H1 (cell line): ENCODE measurements at regions not wholly inside any gene's neighbourhood (a gene's known extent, or its start where the extent isn't known, plus 50 kb on each side); places are given as distances from the start of the nearest gene placed in this dataset.

ENCODE experiments used
- CTCF ChIA-PET: fragments of 300-600 bp; sonication (Branson Sonifier 250); formaldehyde crosslinking; loops from one replicate; lab custom pipeline; 2021; ENCODE audit not compliant: partially characterized antibody; lab: Charles Lee
- POLR2A ChIA-PET: fragments of 300-600 bp; sonication (Branson Sonifier 250); formaldehyde crosslinking; loops from one replicate; lab custom pipeline; 2021; ENCODE audit warnings: inconsistent platforms; ENCODE audit not compliant: partially characterized antibody; lab: Charles Lee
- DNase-seq, 2 experiments: peaks; one replicate each; pipeline versions ENCODE4 v3.0.0 to v3.0.0-alpha.2; 2010 to 2022; ENCODE audit warnings: low spot score in 2 of 2, low read depth in 1 of 2, mixed read lengths in 1 of 2
- FAIRE-seq: peaks from 2 replicates; lab custom pipeline; 2011; peaks lifted over from hg19 to GRCh38; lab: Jason Lieb, UNC
- H2AFZ ChIP-seq: 2 replicates; pipeline ENCODE4 v1.8.1; 2012; ENCODE audit warnings: low read length, inconsistent platforms
- H2AK5ac ChIP-seq: 2 replicates; pipeline ENCODE4 v1.6.1; 2013; ENCODE audit warnings: low read depth, low read length
- H2BK120ac ChIP-seq: replicated peaks from 2 replicates; pipeline ENCODE3; 2013; ENCODE audit warnings: low read depth, low read length, inconsistent platforms
- H2BK12ac ChIP-seq: 2 replicates; pipeline ENCODE4 v1.6.1; 2013; ENCODE audit warnings: low read depth, low read length
- H2BK15ac ChIP-seq: 2 replicates; pipeline ENCODE4 v1.6.1; 2013; ENCODE audit warnings: low read length
- H2BK20ac ChIP-seq: 2 replicates; pipeline ENCODE4 v1.6.1; 2013; ENCODE audit warnings: low read length
- H2BK5ac ChIP-seq: 2 replicates; pipeline ENCODE4 v1.6.1; 2013; ENCODE audit warnings: low read depth, low read length
- H3K14ac ChIP-seq: 2 replicates; pipeline ENCODE4 v1.6.1; 2013; ENCODE audit warnings: inconsistent platforms; ENCODE audit not compliant: insufficient read length
- H3K18ac ChIP-seq: 2 replicates; pipeline ENCODE4 v1.6.1; 2013; ENCODE audit warnings: low read length; ENCODE audit errors: extremely low read depth
- H3K23ac ChIP-seq: 2 replicates; pipeline ENCODE4 v1.6.1; 2013; ENCODE audit warnings: inconsistent platforms; ENCODE audit not compliant: insufficient read length
- H3K23me2 ChIP-seq: 2 replicates; pipeline ENCODE4 v1.6.1; 2013; ENCODE audit warnings: low read depth, low read length
- H3K27ac ChIP-seq: 2 replicates; pipeline ENCODE4 v1.6.1; 2011; ENCODE audit warnings: low read depth, low read length, inconsistent platforms
- H3K27me3 ChIP-seq, 4 experiments: replicated peaks in 1 of 4; 1 replicate in 1 of 4; 2 replicates in 3 of 4; pipeline versions ENCODE4 v1.6.1 to v1.8.1; 2011 to 2013; ENCODE audit warnings: low read length in 3 of 4, mild to moderate bottlenecking in 3 of 4, inconsistent platforms in 2 of 4, mixed read lengths in 2 of 4, moderate library complexity in 1 of 4; ENCODE audit not compliant: control insufficient read depth in 3 of 4, insufficient read depth in 3 of 4; ENCODE audit errors: extremely low read depth in 1 of 4
- H3K36me3 ChIP-seq, 4 experiments: 2 replicates each; pipeline versions ENCODE4 v1.6.1 to v1.8.1; 2011 to 2013; ENCODE audit warnings: mild to moderate bottlenecking in 4 of 4, low read length in 3 of 4, moderate library complexity in 2 of 4, control low read depth in 1 of 4, inconsistent platforms in 1 of 4; ENCODE audit not compliant: insufficient read depth in 4 of 4, control insufficient read depth in 2 of 4
- H3K4ac ChIP-seq: replicated peaks from 2 replicates; pipeline ENCODE3; 2013; ENCODE audit warnings: low read length, low read depth, mixed read lengths, inconsistent platforms; ENCODE audit not compliant: insufficient read length
- H3K4me1 ChIP-seq, 4 experiments: replicated peaks in 1 of 4; 1 replicate in 1 of 4; 2 replicates in 3 of 4; pipeline versions ENCODE4 v1.6.1 to v1.8.1; 2011 to 2013; ENCODE audit warnings: low read length in 3 of 4, inconsistent platforms in 2 of 4, mixed read lengths in 1 of 4; ENCODE audit not compliant: insufficient read depth in 4 of 4, control insufficient read depth in 3 of 4
- H3K4me2 ChIP-seq, 2 experiments: 2 replicates each; pipeline versions ENCODE4 v1.6.1 to v1.8.1; 2011 to 2013; ENCODE audit warnings: low read depth in 2 of 2, low read length in 2 of 2, control low read depth in 1 of 2, inconsistent platforms in 1 of 2, mild to moderate bottlenecking in 1 of 2; ENCODE audit not compliant: insufficient read depth in 1 of 2
- H3K4me3 ChIP-seq, 4 experiments: fragments of 200-600, 300-600 bp in 1 of 4; sonication (generic), shearing (Covaris generic), sonication (Bioruptor Twin) in 1 of 4; 2 replicates each; pipeline versions ENCODE4 v1.5.1 to v1.8.1; 2011 to 2016; ENCODE audit warnings: low read length in 4 of 4, low read depth in 3 of 4, control low read depth in 2 of 4, inconsistent platforms in 2 of 4, mild to moderate bottlenecking in 2 of 4, mixed read lengths in 1 of 4, moderate library complexity in 1 of 4; ENCODE audit not compliant: insufficient read depth in 2 of 4; ENCODE audit errors: extremely low read depth in 1 of 4
- H3K56ac ChIP-seq: replicated peaks from 2 replicates; pipeline ENCODE3; 2013; ENCODE audit warnings: low read depth, mild to moderate bottlenecking, mixed read lengths, low read length, inconsistent platforms; ENCODE audit not compliant: insufficient read length
- H3K79me1 ChIP-seq: 2 replicates; pipeline ENCODE4 v1.6.1; 2013; ENCODE audit warnings: low read depth, low read length, control low read depth
- H3K79me2 ChIP-seq, 2 experiments: 2 replicates each; pipeline versions ENCODE4 v1.6.1 to v1.8.1; 2012 to 2013; ENCODE audit warnings: low read length in 2 of 2, mild to moderate bottlenecking in 2 of 2, inconsistent platforms in 1 of 2; ENCODE audit not compliant: insufficient read depth in 2 of 2, control insufficient read depth in 1 of 2
- H3K9ac ChIP-seq, 4 experiments: replicated peaks in 1 of 4; 1 replicate in 1 of 4; 2 replicates in 3 of 4; pipeline versions ENCODE4 v1.6.1 to v1.8.1; 2011 to 2013; ENCODE audit warnings: low read depth in 3 of 4, low read length in 3 of 4, control low read depth in 2 of 4, mild to moderate bottlenecking in 2 of 4, moderate library complexity in 2 of 4, inconsistent platforms in 1 of 4; ENCODE audit errors: extremely low read depth in 1 of 4
- H3K9me3 ChIP-seq, 2 experiments: 2 replicates each; pipeline versions ENCODE4 v1.6.1 to v1.8.1; 2012 to 2013; ENCODE audit warnings: mild to moderate bottlenecking in 2 of 2, moderate library complexity in 2 of 2, control low read depth in 1 of 2, inconsistent platforms in 1 of 2, low read depth in 1 of 2, low read length in 1 of 2, mixed read lengths in 1 of 2; ENCODE audit not compliant: insufficient read depth in 2 of 2
- H4K20me1 ChIP-seq, 2 experiments: replicated peaks in 1 of 2; 2 replicates each; pipeline versions ENCODE3 to v1.8.1; 2011 to 2013; ENCODE audit warnings: inconsistent platforms in 2 of 2, low read length in 2 of 2, mild to moderate bottlenecking in 1 of 2; ENCODE audit not compliant: insufficient read depth in 2 of 2, control insufficient read depth in 1 of 2
- H4K5ac ChIP-seq: 2 replicates; pipeline ENCODE4 v1.6.1; 2013; ENCODE audit warnings: low read length, low read depth, mixed read lengths, inconsistent platforms; ENCODE audit not compliant: insufficient read length
- H4K8ac ChIP-seq: 2 replicates; pipeline ENCODE4 v1.8.0; 2013; ENCODE audit warnings: mild to moderate bottlenecking, moderate library complexity, low read length, inconsistent platforms; ENCODE audit not compliant: insufficient read depth; ENCODE audit errors: extremely low read depth
- H4K91ac ChIP-seq: replicated peaks from 2 replicates; pipeline ENCODE3; 2013; ENCODE audit warnings: low read length, mixed read lengths, inconsistent platforms; ENCODE audit not compliant: insufficient read length
- ASH2L ChIP-seq: fragments of 200-600, 300-600 bp; sonication (generic); IDR thresholded peaks from one replicate; pipeline ENCODE4 v1.7.1; 2017; ENCODE audit warnings: low read length
- ATF2 ChIP-seq: IDR thresholded peaks from 2 replicates; pipeline ENCODE4 v1.6.1; 2012; ENCODE audit warnings: low read length, inconsistent platforms
- CBX8 ChIP-seq: fragments of 300-800, 300-1000 bp; sonication (generic); IDR thresholded peaks from 2 replicates; pipeline ENCODE4 v1.7.1; 2016; ENCODE audit warnings: low read depth, low read length, borderline replicate concordance
- CHD1 ChIP-seq: IDR thresholded peaks from 2 replicates; pipeline ENCODE4 v1.6.1; 2012; ENCODE audit warnings: low read depth, low read length, improper control_type of control experiment
- EP300 ChIP-seq, 2 experiments: IDR thresholded peaks; 1 replicate in 1 of 2; 2 replicates in 1 of 2; pipeline ENCODE4 v1.6.1; 2011 to 2012; ENCODE audit warnings: low read depth in 2 of 2, low read length in 2 of 2, mild to moderate bottlenecking in 2 of 2, borderline replicate concordance in 1 of 2, inconsistent platforms in 1 of 2, moderate library complexity in 1 of 2
- EZH2 ChIP-seq: fragments of 200-600 bp; sonication (generic); IDR thresholded peaks from 2 replicates; pipeline ENCODE4 v1.7.1; 2012; ENCODE audit warnings: low read depth, mild to moderate bottlenecking, moderate library complexity, low read length, inconsistent platforms; ENCODE audit not compliant: severe bottlenecking
- KDM5A ChIP-seq: fragments of 200-600 bp; IDR thresholded peaks from 2 replicates; pipeline ENCODE4 v1.7.1; 2012; ENCODE audit warnings: mild to moderate bottlenecking, low read length, inconsistent platforms, mixed read lengths
- MAX ChIP-seq: IDR thresholded peaks from 2 replicates; pipeline ENCODE4 v1.6.1; 2012; ENCODE audit warnings: inconsistent platforms
- RAD21 ChIP-seq, 2 experiments: IDR thresholded peaks in 1 of 2; conservative IDR thresholded peaks in 1 of 2; 2 replicates each; pipeline ENCODE4 v1.6.1; 2011; ENCODE audit warnings: low read depth in 2 of 2, low read length in 2 of 2, improper control_type of control experiment in 1 of 2, inconsistent platforms in 1 of 2, mild to moderate bottlenecking in 1 of 2, moderate library complexity in 1 of 2
- RXRA ChIP-seq: IDR thresholded peaks from 2 replicates; pipeline ENCODE4 v1.6.1; 2011; ENCODE audit warnings: low read depth, mild to moderate bottlenecking, low read length, moderate library complexity; ENCODE audit not compliant: insufficient read depth
- TBP ChIP-seq: IDR thresholded peaks from 2 replicates; pipeline ENCODE4 v1.6.1; 2011; ENCODE audit warnings: low read depth, low read length, improper control_type of control experiment
- TCF12 ChIP-seq: IDR thresholded peaks from 2 replicates; pipeline ENCODE4 v1.6.1; 2011; ENCODE audit warnings: low read depth, mild to moderate bottlenecking, low read length
- WGBS, 2 experiments: shearing (Covaris generic) in 1 of 2; methylation state at CpG; one replicate each; pipeline versions ENCODE4 v1.1.6 to v1.1.7; 2013 to 2015; ENCODE audit warnings: low lambda C conversion rate in 2 of 2, mixed read lengths in 2 of 2, inconsistent platforms in 1 of 2, low coverage in 1 of 2, missing lambda C conversion rate in 1 of 2; ENCODE audit not compliant: insufficient replicate concordance in 2 of 2, insufficient coverage in 1 of 2, insufficient read length in 1 of 2; ENCODE audit errors: extremely low coverage in 1 of 2, missing lambda C conversion rate in 1 of 2; 5-methylcytosine and 5-hydroxymethylcytosine counted together

DNA sequence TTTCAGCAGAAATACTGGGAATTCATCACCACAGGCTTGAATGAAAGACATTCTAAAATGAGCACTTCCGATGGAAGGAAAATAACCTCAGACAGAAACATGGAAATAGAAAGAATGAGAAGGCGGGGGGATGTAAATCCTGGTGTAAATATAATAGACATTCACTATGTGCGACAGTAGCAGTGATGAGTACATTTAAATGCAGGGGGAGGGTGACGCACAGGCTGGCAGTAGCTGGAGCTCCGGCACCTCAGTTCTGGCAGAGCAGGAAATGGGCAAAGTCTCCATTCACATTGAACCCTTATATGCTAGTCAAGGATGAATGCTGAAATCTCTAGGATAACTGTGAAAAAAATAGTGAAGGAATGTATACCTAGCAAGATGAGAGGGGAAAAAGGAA, 172.7 kb upstream of the C14orf180 start:
- no peaks in the 10 kb centered on the region for H3K23me2 ChIP-seq
- H3K56ac ChIP-seq: no peak overlapping the region
- H2BK12ac ChIP-seq: no peak overlapping the region
- H3K18ac ChIP-seq: no peak overlapping the region
- H3K9me3 ChIP-seq: peaks cover 4 to 6% of the 10 kb centered on the region in 2 experiments; a peak in 2 of 4 replicates
- H2BK15ac ChIP-seq: no peak overlapping the region
- no peak overlapping the region for H3K4me3 ChIP-seq
- no peak overlapping the region for H3K4ac ChIP-seq
- no peak overlapping the region for H2AFZ ChIP-seq
- H3K79me2 ChIP-seq: no peaks in the 10 kb centered on the region
- no peak for DNase-seq
- no peaks in the 10 kb centered on the region for H3K36me3 ChIP-seq
- H4K8ac ChIP-seq: no peak overlapping the region
- no peaks in the 10 kb centered on the region for H3K27me3 ChIP-seq
- H3K14ac ChIP-seq: no peak overlapping the region
- H3K27ac ChIP-seq: no peak overlapping the region
- CTCF ChIA-PET: interaction anchor here (2.5 kb wide), 1 partner anchor 14 kb away, joined by 7 read pairs; no protein-coding TSS in a partner anchor
- no peak overlapping the region for H4K91ac ChIP-seq
- H2BK5ac ChIP-seq: no peak overlapping the region
- H2AK5ac ChIP-seq: no peak overlapping the region
- no peaks in the 10 kb centered on the region for H4K20me1 ChIP-seq
- no peak overlapping the region for H3K4me2 ChIP-seq
- H2BK120ac ChIP-seq: no peak overlapping the region
- H3K23ac ChIP-seq: no peak overlapping the region
- H3K9ac ChIP-seq: no peak overlapping the region
- no peaks in the 10 kb centered on the region for H3K79me1 ChIP-seq
- H3K4me1 ChIP-seq: peaks cover 0 to 11% (median 3%) of the 10 kb centered on the region in 4 experiments; a peak in 5 of 7 replicates
- POLR2A ChIA-PET: no interaction called here
- no peak for FAIRE-seq
- H4K5ac ChIP-seq: no peak overlapping the region
- 77% methylated on average over 5 of the region's 5 CpGs; no CpG with 5 or more reads in 1 of the 2 experiments for WGBS, 2 experiments
- no peak overlapping the region for H2BK20ac ChIP-seq
- no peak for TF ChIP-seq RAD21 (IDR thresholded peaks at IDR 0.05 in 1 of 2, conservative IDR thresholded peaks at IDR 0.05 in 1 of 2; ENCODE audit: low read depth in 2 of 2, low read length in 2 of 2)
- TF ChIP-seq ATF2: no peak
- no peak for TF ChIP-seq RXRA
- TF ChIP-seq EP300 (IDR thresholded peaks at IDR 0.05; ENCODE audit: borderline replicate concordance in 1 of 2, low read depth in 2 of 2, low read length in 2 of 2): no peak
- TF ChIP-seq TBP: no peak
- TF ChIP-seq CBX8: no peak
- no peak for TF ChIP-seq EZH2
- TF ChIP-seq KDM5A: no peak
- TF ChIP-seq MAX: no peak
- no peak for TF ChIP-seq CHD1
- TF ChIP-seq ASH2L: no peak
- TF ChIP-seq TCF12: no peak
